Muscle of leg (tissue), 3 donors: ENCODE measurements at regions not wholly inside any gene's neighbourhood (a gene's known extent, or its start where the extent isn't known, plus 50 kb on each side); places are given as distances from the start of the nearest gene placed in this dataset.
"Not testable (repeated sequence)": the region's sequence is repeated elsewhere in the genome, so short reads cannot be mapped to it uniquely, and the experiment has no call there.

Experiments
- DNase-seq: peaks from one replicate; pipeline ENCODE4 v3.0.0; 2013
- H3K27ac ChIP-seq: one replicate; pipeline ENCODE4 v1.5.1; 2013; ENCODE audit warnings: mild to moderate bottlenecking, low read length, control low read depth
- H3K27me3 ChIP-seq: one replicate; pipeline ENCODE4 v1.6.1; 2013; ENCODE audit warnings: low read length; ENCODE audit not compliant: control insufficient read depth, insufficient read depth
- H3K36me3 ChIP-seq: one replicate; pipeline ENCODE4 v1.6.1; 2013; ENCODE audit warnings: low read length; ENCODE audit not compliant: control insufficient read depth, insufficient read depth
- H3K4me1 ChIP-seq: one replicate; pipeline ENCODE4 v1.6.1; 2013; ENCODE audit warnings: low read length; ENCODE audit not compliant: control insufficient read depth, insufficient read depth
- H3K4me3 ChIP-seq: one replicate; pipeline ENCODE4 v1.5.1; 2013; ENCODE audit warnings: low read length, control low read depth
- H3K9me3 ChIP-seq: replicated peaks from 2 replicates; pipeline ENCODE4 v1.6.1; 2013; ENCODE audit warnings: low read depth, low read length; ENCODE audit not compliant: control insufficient read depth
- WGBS: methylation state at CpG from one replicate; pipeline ENCODE4 v1.1.5; 2013; ENCODE audit warnings: missing lambda C conversion rate; ENCODE audit not compliant: insufficient coverage; 5-methylcytosine and 5-hydroxymethylcytosine counted together

GRCh38 chr5:130627145-130627544, 537.9 kb downstream of the HINT1 start:
- no peak for DNase-seq
- Histone ChIP-seq H3K4me3 (no peak overlapping the region), H3K9me3 (peaks cover 3% of the 10 kb centered on the region), H3K27me3 (no peaks in the 10 kb centered on the region), H3K36me3 (no peaks in the 10 kb centered on the region), H3K4me1 (no peaks in the 10 kb centered on the region), H3K27ac (no peak overlapping the region)

DNA sequence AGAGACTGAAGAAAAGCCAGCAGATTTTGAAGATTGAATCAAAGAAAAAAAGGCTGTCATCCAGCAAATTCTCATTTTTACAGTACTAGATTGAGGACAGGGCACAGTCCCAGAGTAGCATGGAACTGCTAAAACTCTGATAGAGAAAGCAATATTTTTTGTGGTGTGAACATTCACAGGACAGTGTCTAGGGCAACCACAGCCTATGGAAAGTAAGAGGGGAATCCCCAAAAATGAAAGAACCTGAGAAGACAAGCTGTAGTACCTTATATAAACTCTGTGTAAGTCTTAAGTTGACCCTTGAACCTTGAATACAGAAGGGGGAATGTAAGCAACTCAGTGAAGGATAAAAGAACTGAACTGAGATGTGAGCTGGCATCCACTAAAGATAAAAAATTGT, 540.3 kb downstream of the HINT1 start:
- no peaks in the 10 kb centered on the region for H3K36me3 ChIP-seq
- H3K27me3 ChIP-seq, result no peaks in the 10 kb centered on the region
- no peaks in the 10 kb centered on the region for H3K4me1 ChIP-seq
- no peak overlapping the region for H3K27ac ChIP-seq
- no peak overlapping the region for H3K4me3 ChIP-seq
- no peak for DNase-seq
- peaks cover 2% of the 10 kb centered on the region for H3K9me3 ChIP-seq

DNA sequence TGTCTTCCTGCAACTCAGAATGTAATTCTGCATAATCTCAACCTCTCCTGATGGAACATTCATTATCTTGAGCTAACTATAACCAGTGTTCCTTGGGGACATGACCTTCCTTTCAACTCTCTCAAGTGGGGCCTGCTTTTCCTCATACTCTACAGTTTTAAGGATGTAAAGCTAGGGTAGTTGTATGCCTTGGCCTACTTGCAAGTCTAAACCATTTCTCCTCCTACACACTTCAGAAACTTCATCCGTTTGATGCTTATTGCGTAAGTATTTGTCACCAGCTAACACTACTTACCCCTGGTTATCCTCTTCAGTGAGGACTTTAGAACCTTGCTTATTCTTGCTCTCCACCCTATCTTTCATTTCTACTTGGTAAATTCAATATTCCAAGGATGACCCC, 548.9 kb downstream of the HINT1 start:
- WGBS, result 70% methylated on average over 2 of the region's 2 CpGs
- no peaks in the 10 kb centered on the region for H3K4me1 ChIP-seq
- H3K9me3 ChIP-seq, result no peaks in the 10 kb centered on the region
- no peaks in the 10 kb centered on the region for H3K27me3 ChIP-seq
- H3K36me3 ChIP-seq, result no peaks in the 10 kb centered on the region
- H3K27ac ChIP-seq, result no peak overlapping the region
- DNase-seq, result peak; percentile 17
- H3K4me3 ChIP-seq, result no peak overlapping the region

GRCh38 chr5:130605234-130605633, 559.8 kb downstream of the HINT1 start:
- H3K36me3 ChIP-seq, result no peaks in the 10 kb centered on the region
- no peaks in the 10 kb centered on the region for H3K9me3 ChIP-seq
- H3K4me1 ChIP-seq, result no peaks in the 10 kb centered on the region
- H3K27ac ChIP-seq, result no peak overlapping the region
- H3K4me3 ChIP-seq, result no peak overlapping the region
- peak; percentile 37 for DNase-seq
- H3K27me3 ChIP-seq, result no peaks in the 10 kb centered on the region

DNA sequence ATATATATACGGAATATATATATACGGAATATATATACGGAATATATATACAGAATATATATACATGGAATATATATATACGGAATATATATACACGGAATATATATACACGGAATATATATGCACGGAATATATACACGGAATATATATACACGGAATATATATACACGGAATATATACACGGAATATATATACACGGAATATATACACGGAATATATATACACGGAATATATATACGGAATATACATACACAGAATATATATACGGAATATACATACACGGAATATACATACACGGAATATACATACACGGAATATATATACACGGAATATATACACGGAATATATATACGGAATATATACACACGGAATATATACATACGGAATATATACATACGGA, 568.4 kb downstream of the HINT1 start:
- not testable (repeated sequence) for H3K36me3 ChIP-seq, H3K9me3 ChIP-seq, H3K27ac ChIP-seq, H3K27me3 ChIP-seq, H3K4me1 ChIP-seq, DNase-seq, H3K4me3 ChIP-seq
- no CpG with 5 or more reads among the region's 25 CpGs for WGBS

- DNase-seq, result no peak
Observed at GRCh38 chr5:130580264-130580663, 584.8 kb downstream of the HINT1 start.

DNA sequence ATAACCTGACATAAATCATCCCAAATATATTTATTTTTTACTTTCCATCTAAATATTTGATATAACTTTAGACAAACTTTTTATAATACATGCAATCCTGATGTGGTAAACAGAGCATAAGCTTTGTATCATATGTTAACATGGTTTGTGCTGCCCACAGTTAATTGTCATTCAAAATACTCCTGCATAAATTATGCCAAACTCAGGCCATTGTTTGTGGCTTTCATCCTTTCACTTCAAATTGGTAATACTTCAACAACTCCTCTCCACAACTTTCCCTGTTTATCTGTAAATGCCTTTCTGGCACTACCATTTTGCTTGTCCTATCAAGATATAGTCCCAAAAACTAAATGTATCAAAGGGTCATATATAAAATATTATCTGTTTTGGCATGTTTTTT, 586.7 kb downstream of the HINT1 start:
- H3K4me3 ChIP-seq, result no peak overlapping the region
- H3K27ac ChIP-seq, result no peak overlapping the region
- no peaks in the 10 kb centered on the region for H3K9me3 ChIP-seq
- H3K27me3 ChIP-seq, result no peaks in the 10 kb centered on the region
- H3K4me1 ChIP-seq, result no peaks in the 10 kb centered on the region
- no peaks in the 10 kb centered on the region for H3K36me3 ChIP-seq
- no peak for DNase-seq

More at GRCh38 chr5:130580264-130580663, 584.8 kb downstream of the HINT1 start:
- no peak overlapping the region for H3K27ac ChIP-seq
- WGBS, result no CpG with 5 or more reads among the region's 2 CpGs
- H3K36me3 ChIP-seq, result no peaks in the 10 kb centered on the region
- H3K4me3 ChIP-seq, result no peak overlapping the region
- no peaks in the 10 kb centered on the region for H3K27me3 ChIP-seq
- no peaks in the 10 kb centered on the region for H3K4me1 ChIP-seq
- no peaks in the 10 kb centered on the region for H3K9me3 ChIP-seq

DNA sequence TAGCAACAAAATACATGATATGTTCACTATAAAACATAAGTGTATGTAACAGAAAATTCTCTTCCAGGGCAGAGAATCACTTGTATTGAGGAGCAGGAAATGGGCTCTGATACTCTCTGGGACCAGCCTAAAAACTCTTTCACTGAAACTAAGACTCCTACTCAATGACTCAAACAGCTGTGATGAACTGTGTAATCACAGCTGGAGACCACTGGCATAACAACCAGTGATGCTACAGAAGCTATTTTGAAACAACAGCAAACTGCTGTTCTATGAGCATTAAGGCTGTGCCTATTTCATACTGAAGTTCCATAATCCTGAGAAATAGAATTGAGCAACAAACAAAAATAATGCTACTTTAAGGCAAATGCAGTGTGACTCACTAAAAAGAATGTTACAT, 594.0 kb downstream of the HINT1 start:
- no peak overlapping the region for H3K4me3 ChIP-seq
- no peaks in the 10 kb centered on the region for H3K4me1 ChIP-seq
- no peak overlapping the region for H3K27ac ChIP-seq
- no peaks in the 10 kb centered on the region for H3K9me3 ChIP-seq
- no peaks in the 10 kb centered on the region for H3K36me3 ChIP-seq
- H3K27me3 ChIP-seq, result no peaks in the 10 kb centered on the region
- DNase-seq, result peak; percentile 9

DNA sequence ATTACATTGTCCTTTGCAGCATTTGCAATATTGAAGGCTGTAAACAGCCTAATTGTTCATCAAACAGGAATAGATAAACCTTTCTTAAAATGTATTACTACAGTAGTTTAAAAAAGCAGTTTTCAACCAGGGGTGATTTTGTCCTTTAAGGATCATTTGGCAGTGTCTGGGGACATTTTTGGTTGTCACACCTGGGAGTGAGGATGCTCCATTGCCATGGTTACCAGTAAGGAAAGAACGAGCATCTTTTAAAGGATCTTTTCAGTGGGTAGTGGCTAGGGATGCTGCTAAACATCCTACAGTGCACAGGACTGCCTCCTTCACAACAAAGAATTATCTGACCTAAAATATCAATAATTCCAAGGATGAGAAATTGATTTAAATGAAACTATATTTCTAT, 596.3 kb downstream of the HINT1 start:
- H3K9me3 ChIP-seq, result no peaks in the 10 kb centered on the region
- no CpG with 5 or more reads among the region's 1 CpG for WGBS
- H3K27me3 ChIP-seq, result no peaks in the 10 kb centered on the region
- H3K4me1 ChIP-seq, result no peaks in the 10 kb centered on the region
- no peak overlapping the region for H3K27ac ChIP-seq
- H3K36me3 ChIP-seq, result no peaks in the 10 kb centered on the region
- no peak for DNase-seq
- H3K4me3 ChIP-seq, result no peak overlapping the region

DNA sequence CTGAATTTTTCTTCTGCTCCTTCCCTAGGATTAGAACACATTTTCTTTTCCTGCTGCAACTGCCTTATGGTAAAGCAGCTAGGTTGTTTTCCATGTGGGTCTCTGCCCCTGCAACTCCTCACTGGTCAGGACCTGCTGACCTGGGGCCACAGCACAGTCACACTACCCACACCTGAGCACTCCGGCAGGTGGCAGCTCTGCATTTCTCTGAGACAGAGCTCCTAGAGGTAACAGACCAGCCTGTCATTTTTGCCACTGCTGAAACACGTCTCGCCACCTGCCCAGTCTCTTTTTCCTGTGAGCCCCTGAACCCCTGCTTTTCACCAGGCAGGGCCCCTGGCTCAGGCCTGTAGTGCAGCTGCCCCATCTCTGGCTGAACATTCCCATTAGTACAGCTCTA, 609.6 kb downstream of the HINT1 start:
- Histone ChIP-seq H3K36me3 (no peaks in the 10 kb centered on the region), H3K27me3 (no peaks in the 10 kb centered on the region), H3K4me1 (no peaks in the 10 kb centered on the region), H3K9me3 (peaks cover 17% of the 10 kb centered on the region), H3K27ac (no peak overlapping the region), H3K4me3 (no peak overlapping the region)
- DNase-seq, result no peak
- WGBS, result 88% methylated on average over 3 of the region's 3 CpGs

GRCh38 chr5:130550562-130550928, 614.5 kb downstream of the HINT1 start:
- no peak for DNase-seq
- no peaks in the 10 kb centered on the region for H3K27me3 ChIP-seq
- no peaks in the 10 kb centered on the region for H3K4me1 ChIP-seq
- 39% methylated on average over 2 of the region's 2 CpGs for WGBS
- H3K36me3 ChIP-seq, result no peaks in the 10 kb centered on the region
- H3K27ac ChIP-seq, result no peak overlapping the region
- no peak overlapping the region for H3K4me3 ChIP-seq
- H3K9me3 ChIP-seq, result peaks cover 25% of the 10 kb centered on the region
